HG03469 (cell line): ENCODE measurements at regions not wholly inside any gene's neighbourhood (a gene's known extent, or its start where the extent isn't known, plus 50 kb on each side); places are given as distances from the start of the nearest gene placed in this dataset.

ENCODE experiments used
- ATAC-seq: cut with Tn5 transposase; IDR thresholded peaks from one replicate; pipeline ENCODE4 v1.9.1; 2021; ENCODE audit warnings: mild to moderate bottlenecking, moderate library complexity, moderate number of reproducible peaks; ENCODE audit not compliant: unreplicated experiment

DNA sequence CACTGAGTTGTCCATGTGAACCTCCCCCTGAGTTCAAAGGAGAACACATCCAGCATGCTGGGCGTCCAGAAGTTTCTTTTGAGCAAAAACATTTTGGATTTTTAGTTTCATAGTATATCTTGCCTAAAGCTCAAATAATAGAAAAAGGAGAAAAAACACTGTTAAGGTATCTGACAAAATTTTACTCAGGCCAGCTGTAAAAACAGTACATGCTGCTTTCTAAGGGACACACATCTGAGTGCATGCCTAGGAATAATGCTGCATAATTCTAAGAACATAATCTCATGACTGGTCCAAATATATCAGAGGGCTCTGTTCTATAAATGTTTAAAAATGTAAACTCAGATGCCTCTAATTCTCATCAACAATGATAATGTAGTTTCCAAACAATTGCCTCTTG, 561.3 kb upstream of the INTU start:
- no peak for ATAC-seq

DNA sequence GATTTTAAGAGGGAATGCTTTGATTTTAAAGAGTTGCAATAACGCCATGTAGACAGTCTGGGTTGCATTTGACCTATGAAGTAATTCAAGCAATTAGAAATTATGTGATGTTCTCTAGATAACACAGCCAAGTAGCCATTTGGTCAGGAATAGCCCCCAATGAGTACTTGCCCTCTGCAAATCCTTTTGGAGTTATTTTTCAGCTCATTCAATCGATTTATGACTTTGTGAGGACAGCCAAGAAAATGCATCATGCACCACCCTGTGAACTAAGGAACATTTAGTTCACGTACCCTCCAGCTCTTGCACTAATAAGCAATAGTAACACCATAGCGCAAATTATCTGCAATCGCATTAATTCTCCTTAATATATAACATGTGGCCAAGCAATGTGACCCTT, 552.6 kb upstream of the INTU start:
- no peak for ATAC-seq

DNA sequence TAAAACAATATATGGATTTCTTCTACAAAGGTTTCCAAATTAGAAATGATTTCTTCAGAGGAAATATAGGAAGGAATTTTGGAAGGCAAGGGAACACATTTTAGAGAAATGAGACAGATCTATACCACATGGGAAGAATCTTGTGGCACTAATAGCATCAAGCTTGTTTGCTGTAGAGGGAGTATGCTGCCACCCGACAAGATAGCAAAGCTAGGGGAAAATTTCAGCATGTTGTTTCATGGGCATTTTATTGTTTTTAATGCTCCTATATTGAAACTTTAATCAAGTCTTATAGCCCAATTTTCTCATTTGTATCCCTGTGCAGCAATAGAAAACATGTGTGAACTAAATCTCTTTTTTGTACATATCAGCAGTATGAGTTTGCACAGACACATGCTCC, 551.7 kb upstream of the INTU start:
- ATAC-seq: no peak

DNA sequence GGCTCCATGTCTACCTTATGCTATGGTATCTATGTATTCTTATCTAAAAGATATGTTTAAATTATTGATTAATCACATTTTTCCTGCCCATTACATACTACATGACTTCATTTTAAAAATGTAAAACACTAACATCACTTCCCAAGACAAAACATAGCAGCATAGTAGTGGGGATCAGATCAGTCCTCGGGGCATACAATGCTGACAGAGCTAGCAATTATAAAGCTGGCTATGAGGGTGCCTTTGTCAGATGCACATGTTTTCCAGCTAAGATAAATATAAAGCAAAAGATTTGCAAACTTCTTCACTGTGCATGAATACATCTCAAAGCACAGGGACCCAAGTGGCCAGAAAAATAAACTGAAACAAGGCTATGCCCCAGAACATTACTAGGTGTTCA, 549.8 kb upstream of the INTU start:
- no peak for ATAC-seq

DNA sequence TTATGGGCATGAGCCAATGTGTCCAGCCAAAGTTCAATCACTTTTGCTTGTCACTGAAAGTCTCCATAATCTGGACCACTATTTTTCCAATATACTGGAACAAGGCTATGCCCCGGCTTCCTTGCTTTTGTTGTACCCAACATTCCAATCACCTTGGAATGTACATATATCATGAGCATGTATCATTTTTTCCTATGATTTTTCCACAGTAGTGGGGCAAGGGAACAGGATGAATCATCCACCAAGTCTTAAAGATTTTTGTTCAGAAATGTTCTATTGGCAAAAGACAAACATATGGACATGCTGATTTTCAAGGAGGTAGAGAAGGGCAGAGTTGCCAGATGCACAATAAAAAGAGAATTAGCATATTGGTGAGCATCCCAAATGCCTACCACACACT, 548.1 kb upstream of the INTU start:
- no peak for ATAC-seq

DNA sequence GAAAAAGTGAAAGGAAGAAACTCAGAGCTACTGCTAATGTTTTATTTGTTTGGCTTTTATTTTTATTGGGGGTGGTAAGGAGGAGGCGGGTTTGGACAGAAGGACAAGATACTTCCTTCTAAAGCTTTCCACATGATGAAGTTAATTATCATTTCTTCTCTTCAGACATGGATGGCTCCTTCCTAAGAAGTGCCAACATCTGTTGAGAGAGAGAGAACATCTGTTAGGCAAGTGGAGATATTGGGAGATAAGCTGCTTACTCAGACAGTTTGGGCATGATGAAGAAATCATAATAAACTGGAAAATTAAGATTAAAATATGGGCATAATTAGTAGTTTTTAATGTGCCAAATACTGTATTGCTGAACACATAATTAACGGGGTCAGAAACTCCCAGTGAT, 535.7 kb upstream of the INTU start:
- ATAC-seq: no peak

DNA sequence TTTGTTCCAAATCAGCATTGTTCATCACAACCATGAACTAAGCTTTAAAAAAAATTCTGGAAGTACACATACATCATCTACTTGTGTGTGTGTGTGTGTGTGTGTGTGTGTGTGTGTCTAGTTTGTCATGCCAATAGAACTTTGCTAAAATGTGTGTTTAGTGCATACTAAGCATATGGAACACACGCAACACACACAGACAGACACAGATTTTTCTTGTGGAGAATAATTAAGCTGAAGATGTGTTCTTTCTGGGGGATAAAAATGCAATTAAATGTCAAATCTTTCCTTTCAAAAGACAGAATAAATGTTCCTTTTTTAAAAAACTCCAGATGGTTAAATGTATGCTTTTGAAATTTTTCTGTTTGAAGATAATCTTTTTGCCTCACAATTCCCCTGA, 530.4 kb upstream of the INTU start:
- no peak for ATAC-seq

DNA sequence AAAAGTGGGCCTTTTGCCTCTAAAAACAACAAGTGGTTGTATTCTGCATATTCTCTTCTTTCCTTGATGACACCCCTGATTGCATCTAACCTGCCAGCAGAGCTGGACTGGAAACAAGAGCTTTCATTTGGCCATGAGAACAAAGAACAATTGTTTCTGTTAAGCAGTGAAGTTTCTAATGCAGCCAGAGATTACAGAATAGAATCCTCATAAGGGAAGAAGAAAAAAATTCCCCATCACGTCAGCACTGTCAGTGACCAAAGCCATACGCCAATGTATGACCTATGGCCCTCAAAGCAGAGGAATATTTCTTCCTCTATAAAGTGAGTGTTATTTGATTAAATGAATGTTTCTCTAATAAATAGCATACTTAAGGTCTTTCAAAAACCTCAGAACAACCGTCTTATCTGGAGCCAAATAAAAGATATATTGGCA, 529.1 kb upstream of the INTU start:
- ATAC-seq: no peak

DNA sequence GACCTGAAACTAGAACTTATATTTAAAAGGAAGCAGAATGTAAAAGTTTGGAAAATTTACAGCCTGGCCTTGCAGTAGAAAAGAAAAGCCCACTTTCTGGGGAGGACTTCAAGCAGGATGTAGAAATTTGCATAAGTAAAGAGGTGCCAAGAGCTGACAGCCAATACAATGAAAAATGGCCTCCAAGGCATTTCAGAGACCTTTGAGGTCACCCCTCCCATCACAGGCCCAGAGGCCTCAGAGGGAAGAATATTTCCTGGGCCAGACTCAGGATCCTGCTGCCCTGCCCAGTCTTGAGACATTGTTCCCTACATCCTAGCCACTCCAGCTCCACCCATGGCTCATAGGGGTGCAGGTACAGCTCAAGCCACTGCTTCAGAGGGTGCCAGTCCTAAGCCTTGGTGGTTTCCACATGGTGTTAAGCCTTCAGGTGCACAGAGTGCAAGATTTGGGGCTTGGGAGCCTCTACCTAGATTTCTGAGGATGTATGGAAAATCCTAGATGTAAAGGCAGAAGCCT, 518.9 kb upstream of the INTU start:
- no peak for ATAC-seq

DNA sequence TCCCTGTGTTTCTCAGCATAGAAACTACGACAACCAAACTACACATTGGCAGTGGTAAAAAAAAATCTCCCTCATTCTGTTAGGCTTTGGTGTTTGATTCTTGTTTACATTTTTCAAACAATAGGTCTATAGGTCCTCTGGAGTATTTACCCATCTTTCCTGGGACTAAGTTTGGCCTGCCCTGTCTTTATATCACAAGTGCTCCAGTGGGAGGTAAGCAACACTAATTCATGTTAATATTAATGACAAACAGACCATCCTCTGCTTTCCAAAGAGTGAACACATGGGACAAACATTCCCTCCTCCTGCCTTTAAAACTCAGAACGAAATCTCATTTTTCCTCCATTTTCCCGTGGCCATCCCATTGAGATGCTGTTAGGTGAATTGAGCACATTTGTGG, 514.1 kb upstream of the INTU start:
- no peak for ATAC-seq

DNA sequence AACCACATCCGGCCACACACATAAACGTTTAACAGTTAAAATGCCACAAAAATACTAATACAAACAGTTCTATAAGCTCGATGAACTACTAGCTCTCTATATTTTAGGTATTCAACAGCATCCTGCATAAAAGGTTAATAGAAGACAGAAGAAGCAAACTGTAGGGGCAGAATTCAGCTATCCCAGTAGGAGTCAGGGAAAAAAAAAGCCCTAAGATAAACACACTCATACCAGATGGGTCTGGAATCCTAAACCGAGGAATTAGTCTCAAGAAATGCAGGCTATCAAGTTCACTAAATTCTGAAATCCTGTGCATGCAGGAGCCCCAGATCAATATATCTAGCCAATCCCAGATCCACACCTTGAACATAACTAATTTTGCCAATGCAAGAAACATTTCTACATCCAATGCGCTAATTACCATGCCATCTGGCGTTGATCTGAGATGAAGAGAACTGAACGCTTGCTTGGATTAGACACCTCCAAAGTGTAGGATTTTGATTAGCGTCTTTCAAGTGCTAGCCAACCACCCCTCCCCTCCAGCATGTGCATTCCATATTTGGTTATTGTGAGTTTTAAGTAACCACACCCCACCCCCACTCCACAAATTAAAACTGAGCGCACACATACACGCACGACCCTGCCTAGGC, 512.2 kb upstream of the INTU start:
- ATAC-seq: no peak

DNA sequence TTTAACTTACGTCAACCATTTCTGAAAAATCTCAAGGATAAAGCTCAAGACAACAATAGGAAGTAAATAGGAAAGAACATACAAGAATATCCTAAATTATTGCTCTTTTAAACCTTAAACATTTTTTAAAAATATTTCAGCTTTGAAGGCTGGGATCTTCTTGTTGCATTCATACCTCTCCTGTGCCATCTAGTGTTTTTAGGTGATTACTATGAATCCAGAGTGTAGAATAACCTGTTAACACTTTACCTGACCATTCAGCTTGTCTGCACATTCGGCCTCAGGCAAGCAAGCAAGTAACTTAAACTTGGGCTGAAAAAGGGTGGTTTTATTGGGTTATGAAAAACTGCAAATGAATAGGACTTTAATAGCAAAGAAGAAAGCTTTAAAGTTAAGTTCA, 507.8 kb upstream of the INTU start:
- ATAC-seq: no peak

DNA sequence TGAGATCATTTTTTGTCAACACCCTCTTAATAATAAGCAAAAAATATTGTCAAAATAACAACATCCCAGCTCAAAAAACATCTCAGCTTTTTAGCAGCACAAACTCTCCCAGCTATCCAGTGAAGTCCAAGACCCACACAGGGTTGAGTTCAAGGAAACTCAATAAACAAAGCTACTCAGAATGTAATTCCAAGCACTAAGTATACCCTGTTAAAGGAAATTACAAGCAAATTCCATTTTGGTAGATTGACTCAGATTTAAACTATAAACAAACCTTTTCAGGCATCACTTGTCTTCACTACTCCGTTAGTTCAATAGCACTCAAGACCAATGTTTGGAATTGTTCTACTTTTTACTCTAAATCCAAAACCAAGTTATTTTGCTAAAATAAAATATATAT, 506.0 kb upstream of the INTU start:
- ATAC-seq: no peak

DNA sequence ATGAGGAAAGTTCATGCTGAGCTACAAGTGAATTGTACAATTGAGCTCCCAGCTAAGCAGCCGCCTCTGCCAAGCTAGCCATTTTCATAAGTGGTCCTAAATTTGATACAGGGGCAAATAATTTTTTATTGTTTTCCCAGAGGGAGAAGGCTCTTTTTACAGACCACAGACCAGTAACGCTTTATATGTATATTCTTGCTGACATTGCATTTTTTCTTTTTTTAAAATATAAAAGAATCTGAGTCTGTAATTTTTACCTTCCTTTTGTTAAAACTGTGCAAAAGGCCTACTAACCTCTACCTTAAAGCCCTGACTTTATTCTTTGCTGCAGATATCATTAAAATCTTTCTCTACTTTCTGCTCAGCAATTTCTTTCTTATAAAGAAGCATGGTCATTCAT, 501.2 kb upstream of the INTU start:
- no peak for ATAC-seq

DNA sequence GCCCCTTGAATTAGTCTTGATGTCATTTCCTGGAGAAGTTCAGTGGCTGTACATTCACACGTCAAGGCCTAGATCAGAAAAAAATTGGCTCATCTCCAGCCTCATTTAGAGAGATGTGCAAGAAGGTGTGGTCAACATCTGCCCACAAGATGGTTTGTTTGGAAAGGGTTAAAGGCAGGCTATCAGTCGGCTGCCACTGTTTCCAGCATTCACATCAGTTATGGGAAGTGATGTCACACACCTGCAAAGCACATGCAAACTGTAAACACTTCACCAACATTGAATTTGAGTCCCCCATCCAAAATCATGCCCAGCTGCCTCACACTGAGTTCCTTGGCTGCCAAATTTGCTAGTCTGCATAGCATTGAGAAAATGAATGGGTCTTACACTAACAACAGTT, 498.3 kb upstream of the INTU start:
- ATAC-seq: no peak

DNA sequence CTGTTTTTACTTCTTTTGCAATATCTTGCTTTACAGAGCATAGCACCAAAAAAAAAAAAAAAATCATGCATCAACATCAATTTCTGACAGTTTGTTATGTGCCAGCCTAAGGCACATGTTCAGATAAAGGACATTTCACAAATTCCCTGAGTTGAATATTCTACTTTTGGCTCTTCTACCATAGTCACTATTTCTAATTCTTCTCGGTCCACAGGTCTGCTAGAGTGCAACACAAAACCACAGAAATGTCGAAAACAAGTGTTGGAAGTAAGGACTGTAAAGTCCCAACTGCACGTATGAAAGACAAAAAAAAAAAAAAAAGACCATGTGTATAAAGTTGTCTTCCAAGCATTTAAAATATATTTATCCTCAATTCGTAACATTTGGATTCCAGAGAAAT, 494.2 kb upstream of the INTU start:
- ATAC-seq: no peak

DNA sequence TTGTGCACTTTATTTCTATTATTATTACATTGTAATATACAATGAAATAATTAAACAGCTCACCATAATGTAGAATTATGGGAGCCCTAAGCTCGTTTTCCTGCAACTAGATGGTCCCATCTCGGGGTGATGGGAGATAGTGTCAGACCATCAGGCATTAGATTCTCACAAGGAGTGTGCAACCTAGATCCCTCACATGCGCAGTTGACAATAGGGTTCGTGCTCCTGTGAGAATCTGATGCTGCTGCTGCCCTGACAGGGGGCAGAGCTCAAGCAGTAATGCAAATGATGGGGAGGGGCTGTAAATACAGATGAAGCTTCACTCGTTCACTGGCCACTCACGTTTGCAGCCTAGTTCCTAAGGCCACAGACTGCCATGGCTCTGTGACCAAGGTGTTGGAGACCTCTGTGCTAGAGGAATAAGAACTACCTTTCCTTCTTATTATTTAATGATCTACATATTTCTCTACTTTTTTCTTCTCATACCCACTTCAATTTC, 492.9 kb upstream of the INTU start:
- ATAC-seq: no peak

DNA sequence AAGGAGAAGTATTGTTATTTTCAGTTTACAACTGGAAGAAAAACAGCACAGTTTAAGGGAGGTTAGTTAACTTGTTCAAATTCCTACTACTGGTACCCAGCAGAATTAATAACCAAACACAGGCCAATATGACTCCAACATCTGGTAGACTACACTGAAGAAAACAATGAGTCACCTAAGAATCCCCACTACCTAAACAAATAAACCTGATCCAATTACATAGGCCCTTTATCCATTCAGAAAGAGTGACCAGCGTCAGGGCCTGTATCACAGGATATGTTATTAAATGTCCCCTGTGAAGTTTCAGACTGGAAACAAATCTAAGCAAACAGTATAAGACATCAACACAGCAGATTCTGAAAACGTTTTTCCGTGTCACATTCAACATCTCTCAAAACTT, 492.5 kb upstream of the INTU start:
- ATAC-seq: no peak

DNA sequence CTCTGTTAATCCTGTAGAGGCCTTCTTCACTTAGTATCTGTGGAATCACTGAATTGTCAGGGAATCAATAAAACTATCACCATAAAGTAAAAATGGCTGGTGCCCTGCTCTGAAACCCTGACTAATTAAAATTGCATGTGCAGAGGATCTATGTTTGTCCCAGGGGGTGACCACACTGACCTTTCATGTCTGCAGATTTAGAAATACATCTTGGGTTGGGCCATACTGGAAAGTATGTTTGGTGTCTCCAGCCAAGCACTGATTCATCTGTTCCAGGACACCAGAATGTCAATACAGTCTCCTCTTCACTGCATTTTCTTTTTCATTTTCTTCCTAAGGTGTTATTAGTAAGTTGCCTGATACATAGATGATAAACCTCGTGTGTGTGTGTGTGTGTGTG, 490.9 kb upstream of the INTU start:
- ATAC-seq: no peak

DNA sequence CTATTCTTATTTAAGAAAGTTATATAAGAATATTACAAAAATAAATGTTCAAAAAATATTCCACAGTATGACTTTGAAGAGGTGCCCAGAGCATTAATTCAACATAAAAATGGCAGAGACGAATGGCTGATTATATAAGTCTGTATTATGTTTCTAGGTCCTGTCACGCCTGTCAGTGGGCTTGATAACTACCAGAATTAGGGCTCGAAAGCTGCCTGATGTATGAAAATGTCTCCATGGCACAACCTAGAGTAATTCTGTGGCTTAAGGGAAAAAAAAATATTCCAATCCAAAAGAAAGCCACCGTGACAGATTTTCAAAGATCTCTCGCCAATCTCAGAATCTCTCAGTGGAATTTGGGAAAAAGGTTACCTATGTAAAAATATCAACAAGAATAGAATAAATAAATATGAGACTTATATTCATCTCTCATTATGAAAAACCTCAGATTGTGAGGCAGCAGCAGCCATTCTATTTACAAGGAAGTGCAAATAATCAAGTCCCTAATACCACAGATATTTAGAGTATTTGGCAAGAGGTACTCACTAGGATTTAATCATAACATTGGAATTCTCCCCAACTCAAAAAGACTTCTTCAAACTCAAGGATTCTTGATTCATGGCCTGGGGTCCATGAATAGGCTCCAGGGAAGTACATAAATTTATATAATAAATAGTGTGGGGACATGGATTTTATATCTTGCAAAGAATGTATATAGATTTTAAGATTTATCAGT, 489.1 kb upstream of the INTU start:
- no peak for ATAC-seq

DNA sequence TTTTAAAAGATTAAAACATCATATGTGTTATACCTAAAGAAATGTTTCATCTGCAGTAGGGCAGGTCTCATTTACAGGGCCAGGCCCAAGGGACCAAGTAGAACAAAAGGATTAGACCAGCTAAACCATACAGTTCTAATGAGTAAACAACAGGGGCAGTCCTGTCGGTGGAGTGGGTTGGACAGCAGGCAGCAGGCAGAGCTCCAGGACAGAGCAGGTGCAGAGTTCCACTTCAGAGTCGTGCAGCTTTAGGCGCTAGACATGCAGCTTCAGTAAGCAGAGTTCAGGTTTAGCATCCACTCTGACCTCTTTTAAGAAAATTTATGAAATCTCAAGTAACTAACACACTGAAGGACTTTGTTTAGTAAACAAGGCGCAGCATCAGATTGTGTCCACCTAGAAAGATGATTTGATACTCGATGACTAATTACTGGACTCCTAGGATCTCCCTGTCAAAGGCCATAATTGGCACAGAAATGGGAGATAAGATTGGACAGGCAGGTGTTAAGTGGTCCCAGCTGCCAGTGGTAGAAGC, 487.7 kb upstream of the INTU start:
- no peak for ATAC-seq

DNA sequence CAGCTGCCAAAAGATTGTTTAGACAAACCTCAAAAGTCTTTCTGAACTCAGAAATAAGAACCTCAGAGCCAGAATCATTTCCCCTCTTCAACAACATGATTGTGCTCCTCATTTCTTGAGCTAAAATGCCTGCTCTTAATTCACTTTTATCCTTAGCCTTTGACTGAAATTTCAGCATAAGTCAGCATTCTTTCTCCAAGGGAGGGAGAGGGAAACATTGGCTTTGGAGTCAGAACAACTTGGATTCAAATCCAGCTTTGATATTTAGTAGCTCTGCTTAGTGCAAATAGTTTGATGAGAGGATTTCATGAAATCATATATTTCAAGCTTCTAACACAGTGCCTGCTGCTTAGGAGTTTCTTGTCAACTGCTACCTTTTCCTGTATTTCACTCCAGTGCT, 484.6 kb upstream of the INTU start:
- no peak for ATAC-seq
